ENCODE measurements at regions not wholly inside any gene's neighbourhood (a gene's known extent, or its start where the extent isn't known, plus 50 kb on each side); places are given as distances from the start of the nearest gene placed in this dataset.

GRCh38 chr10:21061184-21061583 lies 164.1 kb upstream of the NEBL start:
- dilution Hi-C loops (cut with MboI; ENCODE audit: extremely low pct_ligation_motif_present, low sequenced_read_pairs), result no loop called here
- Histone ChIP-seq H3K9me1 (ENCODE audit: control insufficient read depth, extremely low read depth, insufficient read depth, low read length) (no peaks in the 10 kb centered on the region), H3K27me3 (ENCODE audit: control insufficient read depth, extremely low read depth, insufficient read depth, low read length) (no peaks in the 10 kb centered on the region), H3K9me3 (ENCODE audit: control insufficient read depth, low read depth, low read length) (peaks cover 2% of the 10 kb centered on the region), H3K4me2 (ENCODE audit: control insufficient read depth, extremely low read depth, insufficient read depth, low read depth, low read length) (no peak overlapping the region), H4K20me1 (ENCODE audit: control insufficient read depth, extremely low read depth, insufficient read depth, low read length) (no peaks in the 10 kb centered on the region), H3K4me1 (ENCODE audit: control insufficient read depth, extremely low read depth, insufficient read depth, low read length) (no peaks in the 10 kb centered on the region), H3K27ac (ENCODE audit: control insufficient read depth, insufficient read depth, low read length) (no peak overlapping the region), H3K9ac (ENCODE audit: control insufficient read depth, extremely low read depth, insufficient read depth, low read length) (no peak overlapping the region), H2AFZ (ENCODE audit: control insufficient read depth, low read length) (no peak overlapping the region), H3K4me3 (ENCODE audit: control insufficient read depth in 2 of 3, extremely low read depth in 1 of 3, insufficient read depth in 2 of 3, low read depth in 1 of 3, low read length in 3 of 3) (no peak overlapping the region), H3K79me2 (ENCODE audit: control insufficient read depth, insufficient read depth, low read length) (no peaks in the 10 kb centered on the region), H3K36me3 (ENCODE audit: control insufficient read depth in 2 of 2, extremely low read depth in 1 of 2, insufficient read depth in 2 of 2, low read length in 2 of 2) (no peaks in the 10 kb centered on the region)
- no peak for TF ChIP-seq CTCF (optimal IDR thresholded peaks at IDR 0.05 in 1 of 3, IDR thresholded peaks at IDR 0.05 in 1 of 3, conservative IDR thresholded peaks at IDR 0.05 in 1 of 3; ENCODE audit: extremely low read depth in 1 of 3, insufficient read depth in 2 of 3, low read length in 3 of 3)
- no peak for TF ChIP-seq EZH2 (IDR thresholded peaks at IDR 0.05; ENCODE audit: low read length)
- FAIRE-seq (no peak), DNase-seq (ENCODE audit: low read depth, low spot score) (no peak)

- no peak overlapping the region for H3K4me3 ChIP-seq (ENCODE audit: control insufficient read depth in 2 of 3, extremely low read depth in 1 of 3, insufficient read depth in 2 of 3, low read depth in 1 of 3, low read length in 3 of 3)
- TF ChIP-seq CTCF (optimal IDR thresholded peaks at IDR 0.05 in 1 of 3, IDR thresholded peaks at IDR 0.05 in 1 of 3, conservative IDR thresholded peaks at IDR 0.05 in 1 of 3; ENCODE audit: extremely low read depth in 1 of 3, insufficient read depth in 2 of 3, low read length in 3 of 3), result no peak
- TF ChIP-seq EZH2 (IDR thresholded peaks at IDR 0.05; ENCODE audit: low read length), result no peak
- no peak overlapping the region for H3K4me2 ChIP-seq (ENCODE audit: control insufficient read depth, extremely low read depth, insufficient read depth, low read depth, low read length)
- no peaks in the 10 kb centered on the region for H3K27me3 ChIP-seq (ENCODE audit: control insufficient read depth, extremely low read depth, insufficient read depth, low read length)
- H3K9me1 ChIP-seq (ENCODE audit: control insufficient read depth, extremely low read depth, insufficient read depth, low read length), result no peaks in the 10 kb centered on the region
- no peak overlapping the region for H2AFZ ChIP-seq (ENCODE audit: control insufficient read depth, low read length)
- H3K27ac ChIP-seq (ENCODE audit: control insufficient read depth, insufficient read depth, low read length), result no peak overlapping the region
- H3K9me3 ChIP-seq (ENCODE audit: control insufficient read depth, low read depth, low read length), result peaks cover 2% of the 10 kb centered on the region
- H3K79me2 ChIP-seq (ENCODE audit: control insufficient read depth, insufficient read depth, low read length), result no peaks in the 10 kb centered on the region
- H3K4me1 ChIP-seq (ENCODE audit: control insufficient read depth, extremely low read depth, insufficient read depth, low read length), result no peaks in the 10 kb centered on the region
- no peaks in the 10 kb centered on the region for H3K36me3 ChIP-seq (ENCODE audit: control insufficient read depth in 2 of 2, extremely low read depth in 1 of 2, insufficient read depth in 2 of 2, low read length in 2 of 2)
- dilution Hi-C loops (cut with MboI; ENCODE audit: extremely low pct_ligation_motif_present, low sequenced_read_pairs), result no loop called here
- H3K9ac ChIP-seq (ENCODE audit: control insufficient read depth, extremely low read depth, insufficient read depth, low read length), result no peak overlapping the region
- H4K20me1 ChIP-seq (ENCODE audit: control insufficient read depth, extremely low read depth, insufficient read depth, low read length), result no peaks in the 10 kb centered on the region
- no peak for DNase-seq (ENCODE audit: low read depth, low spot score)
- no peak for FAIRE-seq
Observed at GRCh38 chr10:21060626-21061025, 163.5 kb upstream of the NEBL start.

Measured in keratinocyte (primary cell).